ENCODE measurements at regions not wholly inside any gene's neighbourhood (a gene's known extent, or its start where the extent isn't known, plus 50 kb on each side); places are given as distances from the start of the nearest gene placed in this dataset.

DNA sequence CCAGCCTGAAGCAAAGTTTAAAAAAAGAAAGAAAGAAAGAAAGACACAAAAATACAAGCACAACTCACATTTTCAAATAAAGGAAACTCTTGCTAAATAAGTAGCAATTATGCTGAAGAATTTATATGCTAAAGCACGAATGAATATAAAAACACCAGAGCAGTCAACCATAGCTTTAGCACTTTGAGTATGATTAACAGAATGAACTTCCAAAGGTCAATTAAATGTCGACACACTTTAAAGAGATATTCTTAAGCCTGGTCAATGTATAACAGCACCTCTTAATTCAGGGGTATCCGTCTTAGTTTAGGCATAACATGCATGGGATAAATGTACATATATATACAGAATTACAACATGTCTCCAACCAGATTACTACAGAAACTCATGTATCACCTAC lies 125.9 kb downstream of the OGFRL1 start:
- no peak for TF ChIP-seq PAX5 (IDR thresholded peaks at IDR 0.05; ENCODE audit: insufficient read depth, low read length, severe bottlenecking)
- no peak for TF ChIP-seq SPI1 (IDR thresholded peaks at IDR 0.05; ENCODE audit: low read depth, low read length)
- no peak for TF ChIP-seq POLR2AphosphoS5 (IDR thresholded peaks at IDR 0.05; ENCODE audit: low read depth, low read length)
- no peak for TF ChIP-seq TAF1 (IDR thresholded peaks at IDR 0.05; ENCODE audit: low read depth, low read length)
- no peak for TF ChIP-seq POLR2A (IDR thresholded peaks at IDR 0.05; ENCODE audit: low read depth, low read length)
- TF ChIP-seq POU2F2 (IDR thresholded peaks at IDR 0.05; ENCODE audit: low read depth, low read length) = no peak
- no peak for FAIRE-seq

DNA sequence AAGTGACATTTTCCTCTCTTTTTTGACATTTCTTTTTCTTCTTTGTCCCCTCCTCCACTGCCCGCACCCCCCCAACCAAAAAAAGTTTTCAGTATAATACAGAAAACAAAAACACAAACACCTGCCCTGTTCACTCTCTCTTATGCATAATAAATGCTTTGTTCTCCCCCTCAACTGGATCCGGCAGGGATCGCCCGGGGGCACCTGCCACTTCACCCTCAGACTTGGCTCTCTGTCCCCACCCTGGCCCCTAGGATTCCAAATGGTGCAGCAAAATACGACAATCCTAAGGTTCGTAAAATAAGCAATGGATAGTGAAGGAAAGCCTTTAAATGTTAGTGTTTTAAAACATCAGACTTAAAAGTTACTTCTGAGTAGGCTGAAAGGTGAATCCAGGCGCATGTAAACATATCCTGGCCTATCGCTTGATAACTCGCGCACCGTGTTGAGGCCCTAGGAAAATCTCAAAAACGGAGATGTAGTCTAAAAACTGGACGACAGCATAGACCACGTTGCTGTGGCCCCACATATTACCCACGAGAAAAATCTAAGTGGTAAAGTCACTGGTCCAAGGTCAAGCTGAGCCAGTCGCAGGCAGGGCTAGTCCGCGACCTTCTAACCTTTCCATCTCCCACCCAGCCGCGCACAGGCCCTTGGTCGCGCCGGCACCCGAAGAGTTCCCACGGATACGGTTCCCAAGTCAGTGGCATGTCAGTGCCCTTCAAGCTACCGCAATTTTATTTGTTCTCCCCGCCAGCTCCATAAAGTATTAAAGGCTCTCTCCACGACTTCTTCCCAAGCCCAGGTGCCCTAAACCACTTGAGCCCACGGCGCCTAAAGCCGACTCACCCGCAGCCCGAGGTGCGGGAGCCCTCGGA lies 130.8 kb downstream of the OGFRL1 start:
- DNase-seq (ENCODE audit: insufficient read length, low spot score) (no peak), FAIRE-seq (no peak)
- TF ChIP-seq PAX5 (IDR thresholded peaks at IDR 0.05; ENCODE audit: insufficient read depth, low read length, severe bottlenecking) = no peak
- no peak for TF ChIP-seq TAF1 (IDR thresholded peaks at IDR 0.05; ENCODE audit: low read depth, low read length)
- no peak for TF ChIP-seq SPI1 (IDR thresholded peaks at IDR 0.05; ENCODE audit: low read depth, low read length)
- TF ChIP-seq POU2F2 (IDR thresholded peaks at IDR 0.05; ENCODE audit: low read depth, low read length) = no peak
- TF ChIP-seq POLR2AphosphoS5 (IDR thresholded peaks at IDR 0.05; ENCODE audit: low read depth, low read length) = no peak
- TF ChIP-seq POLR2A (IDR thresholded peaks at IDR 0.05; ENCODE audit: low read depth, low read length) = no peak

More for the DNA sequence above, 125.9 kb downstream of the OGFRL1 start:
- DNase-seq (ENCODE audit: insufficient read length, low spot score) = no peak

DNA sequence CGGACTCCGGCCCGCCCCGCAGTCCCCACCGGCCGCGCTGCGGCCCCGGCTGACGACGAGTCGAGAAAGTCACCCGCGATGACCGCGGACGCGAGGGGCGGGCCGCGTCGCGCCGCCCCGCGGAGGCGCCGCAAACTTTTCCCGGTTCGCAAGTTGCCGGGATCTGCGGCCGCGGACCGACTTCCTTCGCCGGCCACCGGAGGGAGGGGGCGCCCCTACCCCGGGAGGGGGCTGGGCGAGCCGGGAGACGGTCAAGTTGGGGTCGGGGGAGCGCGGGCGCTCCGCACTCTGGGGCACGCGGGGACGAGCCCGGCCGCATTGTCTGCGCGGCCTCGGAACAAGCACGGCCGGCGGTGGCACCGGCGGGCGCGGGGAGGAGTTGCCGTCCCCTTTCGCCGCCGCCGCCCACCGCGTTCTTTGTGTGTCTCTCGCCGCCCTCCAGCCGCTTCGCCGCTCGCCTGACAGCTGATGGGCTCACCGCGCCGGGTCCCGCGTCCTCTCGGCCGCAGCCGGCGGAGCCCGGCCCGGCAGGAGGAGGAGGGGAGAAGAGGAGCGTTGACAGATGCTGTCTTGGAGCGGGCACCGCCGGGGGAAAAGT lies 131.6 kb downstream of the OGFRL1 start:
- no peak for DNase-seq (ENCODE audit: insufficient read length, low spot score)
- FAIRE-seq = no peak
- TF ChIP-seq POU2F2 (IDR thresholded peaks at IDR 0.05; ENCODE audit: low read depth, low read length) (no peak), TAF1 (IDR thresholded peaks at IDR 0.05; ENCODE audit: low read depth, low read length) (no peak), POLR2AphosphoS5 (IDR thresholded peaks at IDR 0.05; ENCODE audit: low read depth, low read length) (no peak)

DNA sequence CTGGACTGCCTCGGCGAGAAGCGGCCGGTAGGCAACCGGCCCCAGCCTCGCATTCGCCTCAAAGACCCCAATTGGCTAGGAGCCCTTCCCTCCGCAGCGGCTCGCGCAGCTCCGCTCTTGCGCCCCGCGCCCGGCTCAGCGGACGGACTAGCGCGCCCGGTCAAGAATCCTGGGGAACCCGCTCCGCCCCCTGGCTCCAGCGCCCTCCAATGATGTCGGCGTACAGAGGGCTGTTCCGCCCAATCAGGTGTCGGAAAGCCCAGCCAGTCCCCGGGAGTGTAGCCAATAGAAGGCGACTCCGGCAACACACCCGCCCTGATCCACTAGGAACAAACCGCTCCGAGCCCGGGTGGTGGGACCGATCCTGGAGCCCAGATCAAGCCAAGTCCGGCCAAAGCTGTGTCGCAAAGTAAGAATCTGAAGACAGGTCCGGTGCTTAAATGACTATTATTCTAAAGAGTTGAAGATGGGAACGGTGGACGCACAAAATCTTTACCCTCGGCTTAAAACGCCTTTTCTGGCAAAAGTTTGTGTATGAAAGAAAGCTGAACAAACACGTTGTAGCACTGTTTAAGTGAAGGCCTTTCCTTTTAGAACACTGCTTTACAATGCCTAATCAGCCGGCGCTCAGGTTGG lies 132.2 kb downstream of the OGFRL1 start:
- FAIRE-seq = no peak
- no peak for TF ChIP-seq POU2F2 (IDR thresholded peaks at IDR 0.05; ENCODE audit: low read depth, low read length)
- no peak for DNase-seq (ENCODE audit: insufficient read length, low spot score)

DNA sequence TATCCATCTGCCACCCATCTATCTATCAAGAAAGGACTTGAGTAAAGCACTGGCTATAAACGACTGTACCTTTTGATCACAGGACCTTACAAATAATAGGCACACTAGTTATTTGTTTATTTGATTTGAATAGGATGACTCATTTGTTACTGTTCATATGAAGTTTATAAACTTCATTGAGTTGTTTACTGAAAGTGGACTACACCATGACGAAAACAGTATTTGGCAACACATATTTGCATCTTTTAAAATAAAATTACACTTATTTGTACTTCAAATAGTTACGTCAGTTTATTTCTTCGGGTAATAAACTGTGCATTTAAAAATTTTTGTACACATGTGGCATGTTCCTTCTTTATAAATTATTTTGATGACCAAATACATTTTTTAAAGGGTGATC lies 133.0 kb downstream of the OGFRL1 start:
- DNase-seq (ENCODE audit: insufficient read length, low spot score) = no peak
- no peak for TF ChIP-seq POLR2AphosphoS5 (IDR thresholded peaks at IDR 0.05; ENCODE audit: low read depth, low read length)
- FAIRE-seq = no peak

DNA sequence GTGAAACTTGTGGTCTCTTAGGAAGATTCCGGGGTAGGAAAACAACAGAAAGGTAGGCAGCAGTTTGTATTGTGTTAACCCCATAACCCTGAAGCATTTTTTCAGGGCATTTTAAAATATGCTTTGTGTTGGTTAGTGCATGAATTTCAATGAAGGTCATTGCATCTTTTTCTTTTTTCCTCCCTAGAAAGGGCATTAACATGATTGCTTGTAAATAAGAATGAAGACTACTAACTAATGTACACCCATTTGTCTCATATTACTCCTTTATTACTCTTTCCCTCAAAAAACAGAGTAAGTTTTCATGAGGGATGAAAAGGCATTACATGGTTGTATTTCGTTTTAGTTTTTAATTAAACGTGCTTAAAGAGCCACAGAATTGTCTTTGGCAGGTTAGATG lies 141.4 kb downstream of the OGFRL1 start:
- DNase-seq (ENCODE audit: insufficient read length, low spot score) (no peak), FAIRE-seq (no peak)
- TF ChIP-seq TAF1 (IDR thresholded peaks at IDR 0.05; ENCODE audit: low read depth, low read length) (no peak), PAX5 (IDR thresholded peaks at IDR 0.05; ENCODE audit: insufficient read depth, low read length, severe bottlenecking) (no peak), POU2F2 (IDR thresholded peaks at IDR 0.05; ENCODE audit: low read depth, low read length) (no peak), POLR2AphosphoS5 (IDR thresholded peaks at IDR 0.05; ENCODE audit: low read depth, low read length) (no peak), SPI1 (IDR thresholded peaks at IDR 0.05; ENCODE audit: low read depth, low read length) (no peak), POLR2A (IDR thresholded peaks at IDR 0.05; ENCODE audit: low read depth, low read length) (no peak)

GRCh38 chr6:71433441-71433840 lies 144.8 kb downstream of the OGFRL1 start:
- no peak for DNase-seq (ENCODE audit: insufficient read length, low spot score)
- FAIRE-seq = no peak
- TF ChIP-seq POLR2A (IDR thresholded peaks at IDR 0.05; ENCODE audit: low read depth, low read length) (no peak), POLR2AphosphoS5 (IDR thresholded peaks at IDR 0.05; ENCODE audit: low read depth, low read length) (no peak), POU2F2 (IDR thresholded peaks at IDR 0.05; ENCODE audit: low read depth, low read length) (no peak), SPI1 (IDR thresholded peaks at IDR 0.05; ENCODE audit: low read depth, low read length) (no peak), PAX5 (IDR thresholded peaks at IDR 0.05; ENCODE audit: insufficient read depth, low read length, severe bottlenecking) (no peak), TAF1 (IDR thresholded peaks at IDR 0.05; ENCODE audit: low read depth, low read length) (no peak)

DNA sequence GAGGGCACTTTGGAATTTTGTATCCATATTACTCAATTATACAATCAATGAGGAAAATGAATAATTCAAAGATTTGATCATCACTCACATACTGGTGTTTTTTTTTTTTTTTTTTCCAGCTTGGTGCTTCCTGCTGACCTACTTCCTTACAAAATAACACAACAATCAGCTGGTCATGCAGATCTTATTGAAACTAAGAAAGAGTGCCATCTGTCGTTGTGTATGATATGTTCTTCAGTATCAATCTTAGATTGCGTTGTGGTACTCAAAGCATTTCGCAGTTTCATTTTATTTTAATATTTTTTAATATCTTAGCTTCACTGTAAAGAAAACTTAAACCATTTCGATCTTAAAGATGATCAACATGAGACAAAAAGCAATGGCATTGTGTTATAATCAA lies 155.6 kb downstream of the OGFRL1 start:
- TF ChIP-seq POU2F2 (IDR thresholded peaks at IDR 0.05; ENCODE audit: low read depth, low read length) = no peak
- TF ChIP-seq PAX5 (IDR thresholded peaks at IDR 0.05; ENCODE audit: insufficient read depth, low read length, severe bottlenecking) = no peak
- no peak for TF ChIP-seq SPI1 (IDR thresholded peaks at IDR 0.05; ENCODE audit: low read depth, low read length)
- no peak for TF ChIP-seq POLR2A (IDR thresholded peaks at IDR 0.05; ENCODE audit: low read depth, low read length)
- TF ChIP-seq TAF1 (IDR thresholded peaks at IDR 0.05; ENCODE audit: low read depth, low read length) = no peak
- TF ChIP-seq POLR2AphosphoS5 (IDR thresholded peaks at IDR 0.05; ENCODE audit: low read depth, low read length) = no peak
- FAIRE-seq = no peak
- no peak for DNase-seq (ENCODE audit: insufficient read length, low spot score)

DNA sequence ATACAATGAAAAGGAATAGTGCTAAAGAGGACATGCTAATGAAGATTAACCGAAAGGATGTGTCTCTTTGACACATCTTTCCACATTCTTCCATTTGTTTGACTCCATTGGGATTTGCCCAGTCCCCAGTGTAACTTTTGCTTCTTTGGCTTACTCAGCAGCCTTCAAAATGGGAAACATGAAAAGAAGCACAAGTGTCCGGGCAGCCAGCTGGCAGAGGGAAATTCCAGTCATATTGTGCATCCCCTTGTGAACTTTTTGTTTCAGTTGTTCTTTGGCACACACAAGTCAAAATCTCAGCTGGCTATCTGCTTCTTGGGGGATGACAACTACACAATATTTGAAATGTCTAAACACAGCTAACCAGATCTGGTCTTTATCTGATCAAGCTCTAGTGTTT lies 157.4 kb downstream of the OGFRL1 start:
- DNase-seq (ENCODE audit: insufficient read length, low spot score) (no peak), FAIRE-seq (no peak)
- no peak for TF ChIP-seq POLR2AphosphoS5 (IDR thresholded peaks at IDR 0.05; ENCODE audit: low read depth, low read length)
- TF ChIP-seq SPI1 (IDR thresholded peaks at IDR 0.05; ENCODE audit: low read depth, low read length) = no peak
- TF ChIP-seq POU2F2 (IDR thresholded peaks at IDR 0.05; ENCODE audit: low read depth, low read length) = no peak
- no peak for TF ChIP-seq TAF1 (IDR thresholded peaks at IDR 0.05; ENCODE audit: low read depth, low read length)
- no peak for TF ChIP-seq PAX5 (IDR thresholded peaks at IDR 0.05; ENCODE audit: insufficient read depth, low read length, severe bottlenecking)
- TF ChIP-seq POLR2A (IDR thresholded peaks at IDR 0.05; ENCODE audit: low read depth, low read length) = no peak

DNA sequence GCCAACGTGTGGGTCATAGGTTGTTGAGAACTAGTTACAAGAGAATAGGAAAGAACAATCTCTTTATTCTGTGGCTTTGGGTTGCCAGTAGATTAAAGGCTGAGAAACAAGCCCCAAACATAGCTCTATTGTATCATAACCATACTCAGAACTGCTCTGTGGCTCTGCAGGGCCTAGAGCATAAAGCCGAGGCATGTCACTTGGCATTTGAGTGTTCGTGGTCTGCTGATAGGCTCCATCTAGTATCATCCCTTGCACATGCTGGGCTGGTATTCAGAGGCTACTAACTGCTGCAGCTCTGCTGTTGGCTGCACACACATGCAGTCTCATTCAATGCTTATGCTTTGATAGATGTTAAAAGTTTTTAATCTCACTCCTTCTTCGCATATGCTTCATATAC lies 157.9 kb downstream of the OGFRL1 start:
- TF ChIP-seq SPI1 (IDR thresholded peaks at IDR 0.05; ENCODE audit: low read depth, low read length) (no peak), POU2F2 (IDR thresholded peaks at IDR 0.05; ENCODE audit: low read depth, low read length) (no peak), POLR2AphosphoS5 (IDR thresholded peaks at IDR 0.05; ENCODE audit: low read depth, low read length) (no peak), PAX5 (IDR thresholded peaks at IDR 0.05; ENCODE audit: insufficient read depth, low read length, severe bottlenecking) (no peak), POLR2A (IDR thresholded peaks at IDR 0.05; ENCODE audit: low read depth, low read length) (no peak), TAF1 (IDR thresholded peaks at IDR 0.05; ENCODE audit: low read depth, low read length) (no peak)
- DNase-seq (ENCODE audit: insufficient read length, low spot score) (no peak), FAIRE-seq (no peak)
